ENCODE measurements at regions not wholly inside any gene's neighbourhood (a gene's known extent, or its start where the extent isn't known, plus 50 kb on each side); places are given as distances from the start of the nearest gene placed in this dataset.

- TF ChIP-seq REST (IDR thresholded peaks at IDR 0.05; ENCODE audit: insufficient read depth in 1 of 2, low read depth in 2 of 2, low read length in 1 of 2) (no peak), CTCF (IDR thresholded peaks at IDR 0.05) (no peak), TCF7L2 (IDR thresholded peaks at IDR 0.05; ENCODE audit: low read depth, low read length) (no peak), POLR2AphosphoS5 (IDR thresholded peaks at IDR 0.05; ENCODE audit: low read depth, low read length) (no peak)
Measured at GRCh38 chr1:163875927-163876320, 554.2 kb downstream of the NUF2 start.
